Coronary artery (tissue), 2 donors: ENCODE measurements at regions not wholly inside any gene's neighbourhood (a gene's known extent, or its start where the extent isn't known, plus 50 kb on each side); places are given as distances from the start of the nearest gene placed in this dataset.
"Not testable (repeated sequence)": the region's sequence is repeated elsewhere in the genome, so short reads cannot be mapped to it uniquely, and the experiment has no call there.

ENCODE experiments used
- DNase-seq: peaks from one replicate; pipeline ENCODE4 v3.0.0-alpha.2; 2017; ENCODE audit warnings: low spot score
- H3K27ac ChIP-seq, 2 donors: fragments of 200-600 bp; sonication (generic); one replicate each; pipeline ENCODE4 v1.5.1; 2016 to 2019
- H3K4me3 ChIP-seq: fragments of 200-600 bp; sonication (generic); 2 replicates; pipeline ENCODE4 v1.5.1; 2016; ENCODE audit warnings: mild to moderate bottlenecking, moderate library complexity
- CTCF ChIP-seq: fragments of 200-600 bp; sonication (generic); IDR thresholded peaks from one replicate; pipeline ENCODE4 v1.5.1; 2019; ENCODE audit warnings: antibody characterized with exemption

DNA sequence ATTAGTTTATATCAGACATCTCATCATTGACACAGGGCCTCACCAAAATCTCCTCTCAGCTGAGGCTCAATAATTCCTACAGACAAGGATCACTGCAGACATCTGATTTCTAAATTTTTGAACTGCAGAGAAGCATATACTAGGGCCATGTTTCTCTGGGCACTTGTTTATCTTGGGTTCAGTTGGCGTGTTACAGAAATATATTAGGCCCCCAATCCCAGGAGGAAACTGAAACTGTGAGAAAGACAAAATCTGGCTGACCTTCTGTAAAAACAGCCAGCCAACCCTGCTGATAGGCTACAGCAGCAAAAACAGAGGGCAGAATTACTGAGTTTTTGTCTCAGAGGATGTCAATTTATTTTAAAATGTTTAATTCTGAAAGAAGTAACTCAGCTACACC lies 634.6 kb downstream of the ETNK1 start:
- Histone ChIP-seq H3K4me3 (peak overlapping the region; percentile 14), H3K27ac (peak overlapping the region; percentile 12 to 20)
- no peak for TF ChIP-seq CTCF
- DNase-seq: no peak

GRCh38 chr12:23262670-23263069 lies 637.7 kb downstream of the ETNK1 start:
- no peak for TF ChIP-seq CTCF
- DNase-seq: no peak
- Histone ChIP-seq H3K27ac (no peak overlapping the region), H3K4me3 (no peak overlapping the region)

GRCh38 chr12:23277831-23278230 lies 652.9 kb downstream of the ETNK1 start:
- no peak overlapping the region for H3K4me3 ChIP-seq
- no peak for TF ChIP-seq CTCF
- DNase-seq: no peak
- no peak overlapping the region for H3K27ac ChIP-seq

- Histone ChIP-seq H3K4me3 (no peak overlapping the region), H3K27ac (no peak overlapping the region)
- no peak for DNase-seq
- no peak for TF ChIP-seq CTCF
Measured at GRCh38 chr12:23281295-23281694, 656.3 kb downstream of the ETNK1 start.

DNA sequence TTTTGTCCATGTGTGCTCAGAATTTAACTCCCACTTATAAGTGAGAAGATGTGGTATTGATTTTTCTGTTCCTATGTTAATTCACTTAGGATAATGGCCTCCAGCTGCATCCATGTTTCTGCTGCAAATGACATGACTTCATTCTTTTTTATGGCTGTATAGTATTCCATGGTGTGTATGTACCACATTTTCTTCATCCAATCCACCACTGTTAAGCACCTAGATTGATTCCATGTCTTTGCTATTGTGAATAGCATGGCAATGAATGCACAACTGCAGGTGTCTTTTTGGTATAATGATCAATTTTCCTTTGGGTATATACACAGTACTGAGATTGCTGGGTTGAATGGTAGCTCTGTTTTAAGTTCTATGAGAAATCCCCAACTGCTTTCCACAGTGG lies 657.7 kb downstream of the ETNK1 start:
- DNase-seq: no peak
- H3K4me3 ChIP-seq: no peak overlapping the region
- H3K27ac ChIP-seq: no peak overlapping the region
- TF ChIP-seq CTCF: no peak

- not testable (repeated sequence) for H3K4me3 ChIP-seq, H3K27ac ChIP-seq, DNase-seq
Measured at GRCh38 chr12:23285764-23286530, 661.0 kb downstream of the ETNK1 start.

DNA sequence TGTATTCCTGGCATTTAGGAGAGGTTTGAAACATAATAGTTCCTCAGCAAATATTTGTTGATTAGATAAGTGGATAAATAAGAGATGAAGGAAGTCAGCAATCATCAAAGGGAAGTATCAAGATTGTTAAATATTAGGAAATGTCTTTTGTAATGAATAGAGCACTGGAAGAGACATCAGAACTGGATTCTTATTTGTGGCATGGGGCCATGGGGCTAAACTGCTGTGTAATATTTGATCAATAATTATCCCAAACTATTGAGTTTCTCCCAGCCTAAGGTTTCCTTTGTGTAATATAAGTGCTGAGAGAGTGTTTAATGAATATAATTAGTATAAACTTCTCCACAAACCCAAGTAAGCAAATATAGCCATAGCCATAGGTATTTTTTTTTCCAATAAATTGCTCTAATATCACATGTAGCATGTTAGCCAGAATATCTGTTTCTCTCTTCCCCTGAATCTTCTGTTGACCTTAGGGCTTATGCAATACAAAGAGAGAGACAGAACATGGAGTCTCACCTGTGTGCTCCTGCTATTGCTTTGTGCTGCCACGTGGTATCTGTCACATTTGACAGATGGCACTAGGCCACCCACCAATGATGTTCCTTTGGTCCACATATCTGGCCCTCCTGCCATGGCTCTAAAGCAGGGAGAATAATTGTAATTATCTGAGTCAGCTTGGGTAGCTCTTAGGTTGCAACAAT lies 658.7 kb downstream of the SOX5 start:
- DNase-seq: no peak
- no peak for TF ChIP-seq CTCF
- H3K27ac ChIP-seq: no peak overlapping the region
- H3K4me3 ChIP-seq: no peak overlapping the region
